ENCODE measurements at regions not wholly inside any gene's neighbourhood (a gene's known extent, or its start where the extent isn't known, plus 50 kb on each side); places are given as distances from the start of the nearest gene placed in this dataset.

- TF ChIP-seq EZH2 (IDR thresholded peaks at IDR 0.05; ENCODE audit: insufficient read depth, low read length), result no peak
- TF ChIP-seq CTCF (IDR thresholded peaks at IDR 0.05; ENCODE audit: insufficient read depth, low read depth, low read length), result no peak
- no peak overlapping the region for H3K4me3 Mint-ChIP-seq (ENCODE audit: unreplicated experiment)
- no peak overlapping the region for H3K27ac ChIP-seq (ENCODE audit: low read depth, low read length)
- no peaks in the 10 kb centered on the region for H3K79me2 ChIP-seq (ENCODE audit: insufficient read depth, low read length)
- H3K4me1 ChIP-seq (ENCODE audit: insufficient read depth, low read length), result no peaks in the 10 kb centered on the region
- H3K4me1 Mint-ChIP-seq (ENCODE audit: low read depth, unreplicated experiment), result peaks cover 8% of the 10 kb centered on the region
- no peak overlapping the region for H2AFZ ChIP-seq (ENCODE audit: low read depth, low read length)
- H3K27me3 ChIP-seq (ENCODE audit: insufficient read depth, low read length), result no peaks in the 10 kb centered on the region
- H3K9ac ChIP-seq (ENCODE audit: low read length), result no peak overlapping the region
- H3K4me2 ChIP-seq (ENCODE audit: low read length), result no peak overlapping the region
- H3K4me3 ChIP-seq (ENCODE audit: insufficient read depth, low read depth, low read length), result no peak overlapping the region
- H3K9me3 ChIP-seq (ENCODE audit: insufficient read depth, low read depth, low read length), result no peaks in the 10 kb centered on the region
- no peaks in the 10 kb centered on the region for H3K27me3 Mint-ChIP-seq (ENCODE audit: low read depth, unreplicated experiment)
- H3K27ac Mint-ChIP-seq (ENCODE audit: unreplicated experiment), result no peak overlapping the region
- DNase-seq (ENCODE audit: low read depth), result no peak
- no peak for FAIRE-seq
- no peaks in the 10 kb centered on the region for H4K20me1 ChIP-seq (ENCODE audit: insufficient read depth, low read length)
- H3K36me3 ChIP-seq (ENCODE audit: insufficient read depth, low read length), result no peaks in the 10 kb centered on the region
- no peaks in the 10 kb centered on the region for H3K9me3 Mint-ChIP-seq (ENCODE audit: unreplicated experiment)
- no peaks in the 10 kb centered on the region for H3K36me3 Mint-ChIP-seq (ENCODE audit: low read depth, unreplicated experiment)
Measured at GRCh38 chr1:175818929-175819328, 75.5 kb upstream of the TNR start.

- DNase-seq (ENCODE audit: low read depth), result no peak
- H3K9me3 Mint-ChIP-seq (ENCODE audit: unreplicated experiment), result peaks cover 2% of the 10 kb centered on the region
- Histone ChIP-seq H3K9ac (ENCODE audit: low read length) (no peak overlapping the region), H3K27me3 (ENCODE audit: insufficient read depth, low read length) (no peaks in the 10 kb centered on the region), H3K36me3 (ENCODE audit: insufficient read depth, low read length) (no peaks in the 10 kb centered on the region), H3K27ac (ENCODE audit: low read depth, low read length) (no peak overlapping the region), H3K4me3 (ENCODE audit: insufficient read depth, low read depth, low read length) (no peak overlapping the region), H3K4me1 (ENCODE audit: insufficient read depth, low read length) (no peaks in the 10 kb centered on the region), H4K20me1 (ENCODE audit: insufficient read depth, low read length) (no peaks in the 10 kb centered on the region), H2AFZ (ENCODE audit: low read depth, low read length) (no peak overlapping the region), H3K79me2 (ENCODE audit: insufficient read depth, low read length) (no peaks in the 10 kb centered on the region), H3K4me2 (ENCODE audit: low read length) (no peak overlapping the region), H3K9me3 (ENCODE audit: insufficient read depth, low read depth, low read length) (no peaks in the 10 kb centered on the region)
- H3K4me1 Mint-ChIP-seq (ENCODE audit: low read depth, unreplicated experiment), result peaks cover 6% of the 10 kb centered on the region
- no peaks in the 10 kb centered on the region for H3K36me3 Mint-ChIP-seq (ENCODE audit: low read depth, unreplicated experiment)
- no peak overlapping the region for H3K27ac Mint-ChIP-seq (ENCODE audit: unreplicated experiment)
- no peak for TF ChIP-seq EZH2 (IDR thresholded peaks at IDR 0.05; ENCODE audit: insufficient read depth, low read length)
- TF ChIP-seq CTCF (IDR thresholded peaks at IDR 0.05; ENCODE audit: insufficient read depth, low read depth, low read length), result no peak
- no peak overlapping the region for H3K4me3 Mint-ChIP-seq (ENCODE audit: unreplicated experiment)
- FAIRE-seq, result no peak
- no peaks in the 10 kb centered on the region for H3K27me3 Mint-ChIP-seq (ENCODE audit: low read depth, unreplicated experiment)
Measured at GRCh38 chr1:175817445-175817844, 74.0 kb upstream of the TNR start.

GRCh38 chr1:175814885-175815284 lies 71.5 kb upstream of the TNR start:
- H4K20me1 ChIP-seq (ENCODE audit: insufficient read depth, low read length), result no peaks in the 10 kb centered on the region
- FAIRE-seq (no peak), DNase-seq (ENCODE audit: low read depth) (no peak)
- H3K36me3 ChIP-seq (ENCODE audit: insufficient read depth, low read length), result no peaks in the 10 kb centered on the region
- Mint-ChIP-seq H3K27ac (ENCODE audit: unreplicated experiment) (no peak overlapping the region), H3K9me3 (ENCODE audit: unreplicated experiment) (peaks cover 2% of the 10 kb centered on the region), H3K4me3 (ENCODE audit: unreplicated experiment) (no peak overlapping the region), H3K27me3 (ENCODE audit: low read depth, unreplicated experiment) (peaks cover 3% of the 10 kb centered on the region), H3K4me1 (ENCODE audit: low read depth, unreplicated experiment) (no peaks in the 10 kb centered on the region), H3K36me3 (ENCODE audit: low read depth, unreplicated experiment) (no peaks in the 10 kb centered on the region)
- no peak for TF ChIP-seq CTCF (IDR thresholded peaks at IDR 0.05; ENCODE audit: insufficient read depth, low read depth, low read length)
- no peak for TF ChIP-seq EZH2 (IDR thresholded peaks at IDR 0.05; ENCODE audit: insufficient read depth, low read length)
- H3K27me3 ChIP-seq (ENCODE audit: insufficient read depth, low read length), result no peaks in the 10 kb centered on the region
- H3K9ac ChIP-seq (ENCODE audit: low read length), result no peak overlapping the region
- H3K79me2 ChIP-seq (ENCODE audit: insufficient read depth, low read length), result no peaks in the 10 kb centered on the region
- no peak overlapping the region for H3K27ac ChIP-seq (ENCODE audit: low read depth, low read length)
- H3K4me2 ChIP-seq (ENCODE audit: low read length), result no peak overlapping the region
- no peaks in the 10 kb centered on the region for H3K9me3 ChIP-seq (ENCODE audit: insufficient read depth, low read depth, low read length)
- H3K4me1 ChIP-seq (ENCODE audit: insufficient read depth, low read length), result no peaks in the 10 kb centered on the region
- no peak overlapping the region for H3K4me3 ChIP-seq (ENCODE audit: insufficient read depth, low read depth, low read length)
- H2AFZ ChIP-seq (ENCODE audit: low read depth, low read length), result no peak overlapping the region
